GM18870 (cell line): ENCODE measurements at regions not wholly inside any gene's neighbourhood (a gene's known extent, or its start where the extent isn't known, plus 50 kb on each side); places are given as distances from the start of the nearest gene placed in this dataset.
"Not testable (repeated sequence)": the region's sequence is repeated elsewhere in the genome, so short reads cannot be mapped to it uniquely, and the experiment has no call there.

Experiments
- ATAC-seq: cut with Tn5 transposase; IDR thresholded peaks from one replicate; pipeline ENCODE4 v1.9.1; 2021; ENCODE audit warnings: moderate library complexity; ENCODE audit not compliant: unreplicated experiment

DNA sequence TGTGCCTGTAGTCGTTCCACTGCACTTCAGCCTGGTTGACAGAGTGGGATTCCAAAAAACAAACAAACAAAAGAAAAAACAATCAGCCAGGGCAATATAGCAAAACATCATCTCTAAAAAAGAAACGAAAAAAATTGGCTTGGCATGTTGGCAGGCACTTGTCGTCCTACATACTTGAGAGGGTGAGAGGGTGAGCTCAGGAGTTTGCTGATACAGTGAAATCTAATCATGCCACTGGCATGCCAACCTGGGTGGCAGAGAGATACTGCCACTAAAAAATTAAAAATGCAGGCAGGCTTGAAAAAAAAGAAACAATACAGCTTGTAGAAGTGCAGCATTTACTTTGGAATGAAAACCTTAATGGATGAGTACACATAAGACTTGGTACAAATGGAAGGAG, 282.9 kb upstream of the RGPD4 start:
- ATAC-seq: no peak

DNA sequence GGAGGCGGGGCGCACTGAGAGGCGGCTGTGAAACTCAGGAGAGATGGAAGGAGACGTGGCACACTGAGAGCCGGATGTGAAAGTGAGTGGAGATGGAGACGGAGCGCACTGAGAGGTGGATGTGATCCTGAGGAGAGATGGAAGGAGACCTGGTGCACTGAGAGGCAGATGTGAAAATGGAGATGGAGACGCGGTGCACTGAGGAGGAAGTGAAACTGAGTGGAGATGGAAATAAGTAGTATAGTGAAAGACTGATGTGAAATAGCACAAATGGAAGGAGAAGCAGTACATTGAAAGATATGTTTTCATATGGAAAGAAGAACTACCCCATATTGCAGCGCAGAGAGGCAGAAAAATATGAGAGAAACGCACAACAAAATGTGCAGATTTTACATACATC, 281.6 kb upstream of the RGPD4 start:
- no peak for ATAC-seq

DNA sequence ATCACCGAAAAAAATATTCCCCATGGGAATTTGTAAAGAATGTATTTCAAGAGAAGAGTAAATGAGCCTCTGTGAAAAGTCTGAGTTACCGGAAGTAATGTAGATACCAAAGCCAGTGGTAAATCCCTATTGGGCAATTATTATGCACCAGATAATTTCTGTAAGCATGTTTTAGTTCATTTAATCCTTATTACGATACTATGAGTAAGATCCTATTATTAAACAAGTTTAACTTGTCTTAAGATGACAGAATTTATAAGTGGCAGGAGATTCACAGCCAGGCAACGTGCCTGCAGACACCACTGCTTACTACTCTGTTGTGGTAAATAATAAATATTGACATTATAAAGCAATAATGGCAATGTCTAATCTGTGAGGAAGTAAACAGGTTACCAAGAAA, 280.8 kb upstream of the RGPD4 start:
- no peak for ATAC-seq

DNA sequence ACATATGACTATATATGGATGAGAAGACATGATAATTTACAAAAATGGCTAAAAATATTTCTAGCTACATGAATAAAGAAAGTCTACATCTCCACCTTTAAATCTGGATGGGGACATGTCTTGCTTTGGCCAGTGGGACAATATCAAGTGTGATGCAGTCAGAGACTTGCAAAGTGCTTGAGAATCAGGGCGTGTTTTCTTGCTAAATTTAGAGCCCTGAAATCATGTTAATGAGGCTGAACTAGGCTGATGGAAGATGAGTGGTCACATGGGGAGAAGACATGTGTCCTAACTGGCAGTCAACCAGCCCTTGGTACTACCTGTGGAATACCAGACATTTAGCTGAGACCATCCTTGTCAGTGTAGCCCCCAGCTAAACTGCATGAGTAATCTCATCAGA, 278.5 kb upstream of the RGPD4 start:
- ATAC-seq: no peak

DNA sequence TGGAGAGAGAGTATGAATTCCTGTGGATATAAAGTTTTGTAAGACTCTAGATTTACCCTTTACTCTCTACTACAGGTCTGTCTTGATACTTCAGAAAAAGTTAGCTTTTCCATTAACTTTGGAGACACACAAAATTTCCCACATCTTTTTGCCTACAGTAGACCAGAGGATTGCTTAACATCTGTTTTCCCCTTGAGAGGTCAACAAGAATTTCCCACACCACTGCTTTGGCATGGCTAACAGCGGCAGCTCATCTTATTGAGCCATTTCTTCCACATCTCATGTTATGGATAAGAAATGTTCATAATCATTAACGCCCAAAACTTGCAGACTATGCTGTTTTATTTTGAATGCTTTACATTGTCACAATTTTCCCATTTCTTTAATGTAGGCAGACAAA, 273.6 kb upstream of the RGPD4 start:
- ATAC-seq: no peak

DNA sequence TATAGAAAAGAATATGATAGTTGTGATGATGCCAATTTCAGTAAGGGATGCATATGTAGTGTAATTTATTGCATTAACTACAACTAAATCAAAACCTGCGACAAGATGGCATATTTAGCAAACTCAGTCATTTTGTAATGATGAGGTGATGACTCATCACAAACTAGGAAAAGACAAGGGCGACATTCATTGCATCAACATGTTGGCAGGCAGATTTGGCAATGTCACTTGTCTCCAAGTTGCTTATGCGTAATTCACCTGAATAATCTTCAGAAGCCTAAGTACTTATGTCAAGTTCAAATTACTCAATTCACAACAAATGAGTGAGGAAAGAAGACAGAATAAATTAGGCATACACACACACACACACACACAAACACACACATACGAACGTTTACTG, 273.2 kb upstream of the RGPD4 start:
- ATAC-seq: no peak

DNA sequence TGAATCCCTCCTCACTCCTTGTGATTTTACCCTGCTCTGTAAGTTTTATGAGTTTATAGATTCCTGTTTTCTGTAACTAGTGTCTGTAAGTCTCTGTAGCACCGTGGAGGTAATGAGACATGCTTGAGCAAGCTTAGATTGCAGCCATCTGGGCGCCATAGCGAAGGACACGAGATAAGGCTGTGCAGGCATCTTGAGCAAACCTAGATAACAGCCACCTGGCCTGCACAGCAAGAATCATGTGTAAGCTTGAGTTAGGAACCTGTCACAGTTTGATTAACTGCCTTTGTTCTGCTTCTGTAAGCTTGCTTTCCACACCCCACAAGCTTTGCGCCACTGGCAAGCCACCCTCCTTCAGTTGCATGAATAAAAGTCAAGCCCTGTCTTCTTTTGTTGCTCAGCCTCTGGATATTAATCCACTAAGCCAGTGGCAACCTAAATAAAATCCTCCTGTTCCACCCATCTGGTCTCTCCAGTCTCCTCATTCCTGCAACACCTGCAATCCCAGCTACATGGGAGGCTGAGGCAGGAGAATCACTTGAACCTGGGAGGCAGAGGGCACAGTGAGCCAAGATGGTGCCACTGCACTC, 270.6 kb upstream of the RGPD4 start:
- no peak for ATAC-seq

DNA sequence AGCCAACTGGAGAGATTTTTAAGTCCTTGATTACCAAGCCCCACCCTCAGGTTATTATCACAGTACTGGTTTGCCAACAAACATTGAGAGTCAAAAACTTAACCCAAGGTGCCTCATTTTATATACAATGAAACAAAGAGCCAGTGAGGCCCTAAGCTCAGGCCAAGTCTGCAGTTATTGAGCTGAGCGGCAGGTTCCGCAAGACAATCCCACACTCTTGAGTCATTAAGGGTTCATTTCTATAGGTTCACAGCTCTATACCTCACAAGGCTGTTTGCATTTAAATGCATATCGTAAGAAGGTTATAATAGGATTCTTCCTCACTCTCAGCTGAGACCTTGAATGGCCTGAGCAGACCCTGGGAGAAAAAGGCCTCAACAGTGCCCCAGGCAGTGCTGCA, 268.4 kb upstream of the RGPD4 start:
- ATAC-seq: no peak

DNA sequence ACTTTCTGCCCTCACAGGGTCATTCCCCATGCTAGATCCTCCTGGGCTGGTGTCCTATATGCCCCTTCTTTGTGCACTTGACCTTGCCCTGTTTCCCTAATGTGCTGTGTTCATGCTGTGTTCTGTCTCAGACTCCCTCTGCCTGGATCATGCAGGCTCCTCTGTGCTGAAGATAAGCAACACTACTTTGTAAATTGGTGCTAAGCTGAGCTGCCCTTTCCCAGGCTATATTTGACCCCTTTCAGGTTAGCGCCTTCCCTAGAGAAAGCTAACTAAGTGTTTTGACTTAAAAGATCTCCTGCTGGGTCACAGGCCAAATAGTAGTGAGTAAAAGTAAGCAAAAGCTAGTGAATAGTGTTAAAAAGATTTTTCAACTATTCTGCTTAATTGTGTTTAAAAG, 257.2 kb upstream of the RGPD4 start:
- ATAC-seq: no peak

DNA sequence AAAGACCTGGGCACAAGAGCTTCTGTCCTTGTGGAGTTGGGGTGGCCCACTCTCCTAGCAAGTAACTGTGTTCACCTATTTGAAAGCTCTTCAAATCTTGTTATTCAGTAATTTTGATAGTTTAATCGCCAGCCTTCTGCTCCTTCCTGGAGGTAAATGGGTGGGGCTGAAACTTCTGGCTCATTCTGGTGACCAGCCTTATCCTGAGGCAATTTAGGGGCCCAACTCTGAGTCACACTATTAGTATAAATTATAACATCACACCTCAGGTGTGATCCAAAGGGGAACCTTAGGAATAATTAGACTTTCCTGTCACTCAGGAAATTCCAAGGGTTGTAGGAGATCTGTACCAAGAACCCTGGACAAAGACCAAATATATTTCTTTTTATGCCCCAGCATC, 255.8 kb upstream of the RGPD4 start:
- ATAC-seq: no peak

DNA sequence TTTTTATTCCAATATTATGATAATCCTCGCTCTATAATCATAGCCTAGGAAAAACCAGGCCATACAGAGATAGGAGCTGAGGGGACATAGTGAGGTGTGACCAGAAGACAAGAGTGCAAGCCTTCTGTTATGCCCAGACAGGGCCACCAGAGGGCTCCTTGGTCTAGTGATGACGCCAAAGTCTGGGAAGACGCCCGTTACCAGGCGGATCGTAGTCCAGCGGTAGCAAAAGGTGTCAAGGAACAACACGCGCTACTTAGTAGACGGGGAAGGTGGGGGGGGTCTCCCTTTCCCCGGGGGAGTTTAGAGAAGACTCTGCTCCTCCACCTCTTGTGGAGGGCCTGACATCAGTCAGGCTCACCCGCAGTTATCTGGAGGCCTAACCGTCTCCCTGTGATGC, 253.8 kb upstream of the RGPD4 start:
- ATAC-seq: not testable (repeated sequence)

DNA sequence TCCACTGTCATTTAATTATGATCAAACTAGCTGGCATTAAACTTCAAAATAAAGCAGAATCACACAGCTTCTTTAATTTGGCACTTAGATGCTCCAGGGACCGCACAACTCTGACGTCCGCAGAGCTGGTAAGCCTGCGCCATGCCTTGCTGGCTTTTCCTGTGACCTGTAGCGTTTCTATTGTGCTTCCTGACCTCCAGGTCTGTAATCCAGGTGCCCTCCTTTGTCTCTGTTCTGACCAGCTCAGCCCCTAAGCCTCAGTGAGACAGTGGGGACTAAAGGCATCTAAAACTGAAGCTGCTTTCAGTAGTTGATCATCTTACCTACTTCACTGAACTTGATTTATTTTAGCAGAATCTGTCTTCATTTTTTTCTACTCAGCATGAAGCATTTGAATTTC, 249.7 kb upstream of the RGPD4 start:
- ATAC-seq: no peak

DNA sequence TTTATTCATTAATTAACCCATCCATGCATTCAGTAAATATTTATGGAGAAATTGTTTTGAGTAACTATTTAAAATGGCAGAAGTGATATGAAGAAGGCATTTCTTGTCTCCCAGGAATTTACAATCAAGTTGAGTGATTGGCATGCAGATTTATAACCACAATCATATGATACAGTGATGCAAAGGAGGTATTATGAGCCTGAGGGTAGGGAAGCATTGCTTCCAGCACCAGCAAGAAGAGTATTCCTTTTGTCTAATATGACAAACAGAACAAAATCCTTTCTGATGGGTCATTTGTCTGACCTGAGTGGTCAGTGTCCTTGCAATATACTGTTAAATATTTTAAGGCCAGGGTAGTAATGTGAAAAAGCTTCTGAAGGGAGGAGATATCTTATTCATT, 244.2 kb upstream of the RGPD4 start:
- no peak for ATAC-seq

DNA sequence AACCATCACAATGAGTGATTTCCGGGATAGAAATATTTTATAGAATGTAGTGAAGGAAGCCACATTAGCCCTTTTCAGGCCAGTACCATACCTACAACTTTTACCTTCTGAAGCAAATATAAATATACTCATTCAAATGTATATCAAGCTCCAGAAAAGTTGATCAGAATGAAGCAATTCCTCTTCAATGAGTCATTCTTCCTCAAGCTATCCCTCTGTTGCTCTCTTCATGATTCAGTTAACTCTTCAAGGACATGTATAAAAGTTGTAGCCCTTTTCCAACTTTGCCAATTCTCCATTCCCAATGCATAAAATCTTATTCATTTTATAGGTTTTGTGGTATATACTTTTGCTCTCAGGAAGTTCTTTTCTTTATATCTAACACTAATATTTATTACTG, 242.1 kb upstream of the RGPD4 start:
- ATAC-seq: no peak

DNA sequence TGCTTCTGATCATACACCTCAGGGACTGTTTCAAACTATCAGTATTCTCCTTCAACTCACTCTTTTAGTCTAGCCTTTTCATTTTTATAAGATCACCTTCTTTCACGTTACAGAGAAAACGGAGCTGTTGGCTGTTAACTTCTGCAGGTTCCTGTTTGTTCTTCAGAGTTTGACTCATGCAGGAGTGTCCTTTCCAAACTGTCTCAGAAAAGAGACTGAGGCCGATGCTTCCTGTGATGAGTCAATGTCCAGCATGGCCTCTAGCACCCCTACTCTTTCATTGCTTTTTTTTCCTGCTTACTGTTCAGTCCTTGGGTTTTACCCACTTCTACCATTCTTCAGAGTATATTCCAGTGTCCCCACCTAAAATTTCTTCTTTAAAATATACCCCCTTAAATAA, 240.8 kb upstream of the RGPD4 start:
- ATAC-seq: no peak

DNA sequence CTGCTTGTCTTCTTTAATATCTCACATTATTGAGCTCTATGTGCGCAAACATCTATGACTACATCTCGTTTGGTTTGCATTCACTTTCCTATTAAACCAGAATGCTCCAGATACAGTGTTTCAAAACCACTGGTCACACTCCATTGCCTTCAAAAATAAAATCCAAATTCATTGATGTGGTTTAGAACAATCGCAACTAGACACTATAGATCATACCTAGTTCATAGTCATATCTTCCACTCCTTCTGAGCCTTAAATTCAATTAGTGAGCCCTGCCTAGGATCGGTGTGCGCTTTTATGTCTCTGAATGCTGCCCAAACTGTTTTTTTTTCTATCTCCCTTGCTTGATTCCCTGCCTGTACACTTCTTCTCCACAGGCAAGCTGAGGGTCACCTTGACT, 238.5 kb upstream of the RGPD4 start:
- no peak for ATAC-seq

DNA sequence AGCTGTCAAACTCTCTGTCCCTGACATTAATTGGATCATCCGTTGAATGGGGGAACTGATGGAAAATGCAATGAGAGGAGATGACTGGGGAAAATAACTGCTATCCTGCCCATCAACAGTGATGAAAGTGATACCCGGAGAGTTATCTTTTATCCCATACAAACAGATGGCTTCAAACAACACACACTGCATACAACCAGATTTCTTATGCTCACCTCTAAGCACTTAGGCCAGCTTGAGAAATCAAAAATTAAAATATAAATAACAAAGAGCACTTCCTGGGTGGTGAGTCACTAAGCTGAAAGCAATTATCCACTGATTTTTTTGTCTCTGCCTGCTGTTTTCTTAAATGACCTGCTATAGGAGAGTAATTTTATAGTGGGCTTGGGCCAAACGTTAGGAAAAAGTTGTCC, 237.6 kb upstream of the RGPD4 start:
- ATAC-seq: no peak

DNA sequence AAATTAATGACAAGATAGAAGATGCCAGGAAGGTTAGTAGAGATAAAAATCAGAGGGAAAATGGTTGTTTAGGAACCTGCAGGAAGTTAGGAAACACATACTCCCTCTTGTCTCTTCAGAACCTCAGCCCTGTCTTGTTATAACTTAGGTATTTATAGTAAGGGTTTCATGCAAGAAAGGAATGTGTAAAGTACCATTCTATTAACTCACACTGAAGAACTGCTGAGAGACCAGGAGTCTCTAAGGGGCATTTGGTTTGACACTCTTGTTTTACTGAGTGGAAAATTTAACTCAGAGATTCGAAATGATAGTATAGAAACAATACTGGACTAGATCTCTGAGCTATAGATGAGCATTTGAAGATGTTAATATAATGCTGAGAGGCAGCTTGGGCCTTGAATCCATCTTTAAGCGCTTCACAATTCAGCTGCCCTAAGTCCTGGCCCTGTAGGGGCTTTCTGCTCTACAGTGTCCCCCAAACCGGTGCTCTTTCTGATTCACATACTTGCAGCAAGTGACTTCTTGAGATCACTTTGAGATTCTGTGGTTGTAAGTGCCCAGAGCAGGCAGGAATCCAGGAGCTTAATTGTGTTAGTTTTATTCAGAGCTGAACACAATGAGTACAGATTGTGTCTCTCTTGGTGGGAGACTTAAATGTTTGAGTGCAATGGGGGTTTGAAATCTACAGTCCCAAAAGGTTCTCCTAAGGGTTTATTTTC, 235.0 kb upstream of the RGPD4 start:
- ATAC-seq: no peak

DNA sequence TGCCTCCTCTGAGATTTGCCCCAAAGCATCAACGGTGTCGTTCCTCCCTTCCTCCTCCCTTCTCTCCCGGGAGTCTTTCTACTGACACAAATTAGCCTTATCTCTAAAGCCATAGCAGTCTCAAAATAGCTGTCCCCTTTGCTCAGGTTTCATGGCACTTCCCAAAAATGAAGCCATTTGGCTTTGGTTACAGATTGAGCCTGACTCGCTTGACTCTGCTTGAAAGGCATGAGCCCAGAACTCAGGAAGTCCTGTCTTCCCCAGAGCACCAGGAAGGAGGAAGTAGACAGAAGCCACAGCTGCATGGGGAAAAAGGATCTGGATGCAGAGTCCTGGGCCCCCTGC, 234.4 kb upstream of the RGPD4 start:
- no peak for ATAC-seq

DNA sequence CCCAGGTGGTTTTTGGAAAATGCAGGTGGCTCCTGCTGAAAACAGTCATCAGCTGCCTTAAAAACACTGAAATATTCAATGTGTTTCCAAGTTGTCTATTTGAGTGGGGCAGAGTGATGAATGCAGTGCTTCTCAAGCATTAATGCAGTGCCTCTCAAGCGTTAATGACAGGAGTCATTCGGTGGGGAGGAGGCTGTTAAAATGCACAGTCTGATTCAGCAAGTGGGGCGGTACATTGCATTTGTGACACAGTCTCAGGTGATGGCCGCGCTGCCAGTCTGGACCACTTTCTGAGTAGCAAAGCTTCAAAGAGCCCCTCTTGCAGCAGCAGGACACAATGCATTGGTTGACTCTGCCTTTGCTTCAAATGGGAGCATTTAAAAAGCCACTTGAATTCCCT, 231.4 kb upstream of the RGPD4 start:
- no peak for ATAC-seq

DNA sequence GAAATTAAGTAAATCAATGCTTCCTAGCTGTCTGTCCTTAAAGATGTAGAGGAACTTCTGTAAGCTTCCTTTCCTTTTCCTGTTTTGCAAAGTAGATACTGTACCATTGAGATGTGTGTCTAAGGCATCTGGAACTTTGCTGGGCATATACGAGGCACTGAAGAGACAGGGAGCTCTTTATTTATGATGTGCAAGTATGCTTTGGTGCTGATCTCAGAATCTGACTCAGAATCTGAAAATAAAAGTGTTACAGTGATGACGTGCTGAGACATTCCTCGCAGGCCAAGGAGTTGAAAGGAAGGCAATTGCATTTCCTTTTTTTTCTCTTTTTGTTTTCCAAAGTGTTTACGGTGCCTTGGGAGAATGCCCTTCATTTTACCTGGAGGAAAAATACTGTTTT, 230.9 kb upstream of the RGPD4 start:
- ATAC-seq: no peak

DNA sequence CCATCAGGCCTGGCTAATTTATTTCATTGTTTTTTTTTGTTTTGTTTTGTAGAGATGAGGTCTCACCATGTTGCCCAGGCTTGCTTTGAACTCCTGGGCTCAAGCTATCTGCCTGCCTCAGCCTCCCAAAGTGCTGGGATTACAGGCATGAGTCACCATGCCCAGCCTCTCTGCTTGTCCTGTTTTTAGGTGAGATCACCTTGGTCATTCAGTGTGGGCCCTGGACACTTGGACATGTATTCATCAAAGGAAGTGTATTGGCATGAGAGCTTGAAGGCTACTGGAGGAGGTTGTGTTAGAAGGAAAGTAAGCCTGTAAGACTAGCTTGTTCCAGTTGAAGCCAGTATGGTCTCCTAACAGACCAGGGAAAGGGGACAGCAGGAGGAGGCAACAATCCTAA, 229.2 kb upstream of the RGPD4 start:
- no peak for ATAC-seq

DNA sequence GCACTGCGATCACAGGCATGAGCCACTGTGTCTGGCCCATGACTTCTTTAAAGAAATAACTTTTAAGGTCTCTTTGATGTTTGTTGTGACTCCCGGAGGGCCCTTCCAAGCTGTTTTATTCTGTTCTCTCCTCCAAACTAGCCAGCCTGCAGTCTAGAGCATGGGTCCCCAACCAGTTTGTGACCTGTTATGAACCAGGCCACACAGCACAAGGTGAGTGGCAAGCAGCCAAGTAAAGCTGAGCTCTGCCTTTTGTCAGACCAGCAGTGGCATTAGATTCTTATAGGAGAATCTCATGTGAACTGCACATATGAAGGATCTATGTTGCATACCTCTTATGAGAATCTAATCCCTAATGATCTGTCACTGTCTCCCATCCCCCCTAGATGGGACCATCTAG, 223.9 kb upstream of the RGPD4 start:
- ATAC-seq: no peak
